Cardiac fibroblast (primary cell): ENCODE measurements at regions not wholly inside any gene's neighbourhood (a gene's known extent, or its start where the extent isn't known, plus 50 kb on each side); places are given as distances from the start of the nearest gene placed in this dataset.
"Not testable (repeated sequence)": the region's sequence is repeated elsewhere in the genome, so short reads cannot be mapped to it uniquely, and the experiment has no call there.

Source experiments
- DNase-seq, 2 donors: peaks; one replicate each; pipeline versions ENCODE4 v3.0.0 to v3.0.0-alpha.2; 2010; ENCODE audit warnings: low read depth in 2 of 2
- H3K4me3 ChIP-seq, 2 donors: replicated peaks in 1 of 2; 1 replicate in 1 of 2; 2 replicates in 1 of 2; pipeline ENCODE4 v1.5.1; 2011; ENCODE audit warnings: low read depth in 2 of 2, low read length in 2 of 2, mild to moderate bottlenecking in 2 of 2, moderate library complexity in 1 of 2
- TF ChIP-seq, protein P1 (sequence below): IDR thresholded peaks from one replicate; pipeline ENCODE4 v1.5.1; 2011; ENCODE audit warnings: low read depth, mild to moderate bottlenecking, low read length, inconsistent platforms

DNA sequence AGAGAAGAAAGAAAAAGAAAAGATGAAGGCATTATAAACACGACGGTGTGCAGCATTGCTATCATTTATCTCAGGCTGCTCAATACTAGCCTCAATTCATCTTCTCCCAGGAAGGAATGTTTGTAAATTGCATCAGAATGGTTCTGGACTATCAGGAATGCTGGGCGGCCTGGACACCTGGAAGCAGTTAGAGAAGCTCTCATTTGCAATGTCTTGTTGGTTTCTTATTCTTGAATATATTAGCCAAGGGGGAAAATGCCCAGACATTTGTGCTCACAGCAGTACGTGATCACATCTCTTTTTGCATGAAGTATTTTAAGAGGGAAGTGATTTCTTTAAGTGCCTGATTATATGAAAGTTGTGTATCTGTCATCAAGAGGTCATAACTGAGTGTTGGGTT lies 85.6 kb upstream of the IMMP2L start:
- DNase-seq = no peak

DNA sequence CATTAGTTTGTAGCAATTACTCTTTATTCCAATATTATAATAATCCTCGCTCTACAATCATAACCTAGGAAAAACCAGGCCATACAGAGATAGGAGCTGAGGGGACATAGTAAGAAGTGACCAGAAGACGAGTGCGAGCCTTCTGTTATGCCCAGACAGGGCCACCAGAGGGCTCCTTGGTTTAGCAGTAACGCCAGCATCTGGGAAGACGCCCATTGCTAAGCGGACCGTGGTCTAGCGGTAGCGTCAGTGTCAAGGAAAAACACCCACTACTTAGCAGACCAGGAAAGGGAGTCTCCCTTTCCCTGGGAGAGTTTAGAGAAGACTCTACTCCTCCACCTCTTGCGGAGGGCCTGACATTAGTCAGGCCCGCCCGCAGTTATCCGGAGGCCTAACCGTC lies 82.3 kb upstream of the IMMP2L start:
- DNase-seq = not testable (repeated sequence)

More for the DNA sequence above, 85.6 kb upstream of the IMMP2L start:
- TF ChIP-seq, protein P1, sequence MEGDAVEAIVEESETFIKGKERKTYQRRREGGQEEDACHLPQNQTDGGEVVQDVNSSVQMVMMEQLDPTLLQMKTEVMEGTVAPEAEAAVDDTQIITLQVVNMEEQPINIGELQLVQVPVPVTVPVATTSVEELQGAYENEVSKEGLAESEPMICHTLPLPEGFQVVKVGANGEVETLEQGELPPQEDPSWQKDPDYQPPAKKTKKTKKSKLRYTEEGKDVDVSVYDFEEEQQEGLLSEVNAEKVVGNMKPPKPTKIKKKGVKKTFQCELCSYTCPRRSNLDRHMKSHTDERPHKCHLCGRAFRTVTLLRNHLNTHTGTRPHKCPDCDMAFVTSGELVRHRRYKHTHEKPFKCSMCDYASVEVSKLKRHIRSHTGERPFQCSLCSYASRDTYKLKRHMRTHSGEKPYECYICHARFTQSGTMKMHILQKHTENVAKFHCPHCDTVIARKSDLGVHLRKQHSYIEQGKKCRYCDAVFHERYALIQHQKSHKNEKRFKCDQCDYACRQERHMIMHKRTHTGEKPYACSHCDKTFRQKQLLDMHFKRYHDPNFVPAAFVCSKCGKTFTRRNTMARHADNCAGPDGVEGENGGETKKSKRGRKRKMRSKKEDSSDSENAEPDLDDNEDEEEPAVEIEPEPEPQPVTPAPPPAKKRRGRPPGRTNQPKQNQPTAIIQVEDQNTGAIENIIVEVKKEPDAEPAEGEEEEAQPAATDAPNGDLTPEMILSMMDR = no peak
- no peak overlapping the region for H3K4me3 ChIP-seq

DNA sequence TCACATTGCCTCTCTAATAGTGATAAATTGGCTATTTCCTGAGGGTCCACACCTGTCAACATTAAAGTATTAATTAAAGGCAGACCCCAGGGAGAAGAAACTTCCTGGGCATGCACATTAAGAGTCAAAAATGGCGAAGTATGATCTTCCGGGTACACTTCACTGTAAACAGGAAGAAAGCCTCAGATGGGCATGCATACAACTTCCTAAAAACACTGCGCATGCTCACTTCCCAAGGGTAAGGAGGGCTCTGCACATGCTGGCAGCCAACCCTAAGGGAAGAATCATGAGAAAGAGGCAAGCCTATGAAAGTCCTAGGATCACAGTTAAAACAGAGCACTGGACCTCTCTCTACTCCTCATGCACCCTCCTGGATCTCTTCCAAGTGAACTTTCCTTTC lies 80.1 kb upstream of the IMMP2L start:
- TF ChIP-seq, protein P1 = no peak
- DNase-seq = no peak
- no peak overlapping the region for H3K4me3 ChIP-seq

More for the DNA sequence above, 82.3 kb upstream of the IMMP2L start:
- not testable (repeated sequence) for H3K4me3 ChIP-seq

DNA sequence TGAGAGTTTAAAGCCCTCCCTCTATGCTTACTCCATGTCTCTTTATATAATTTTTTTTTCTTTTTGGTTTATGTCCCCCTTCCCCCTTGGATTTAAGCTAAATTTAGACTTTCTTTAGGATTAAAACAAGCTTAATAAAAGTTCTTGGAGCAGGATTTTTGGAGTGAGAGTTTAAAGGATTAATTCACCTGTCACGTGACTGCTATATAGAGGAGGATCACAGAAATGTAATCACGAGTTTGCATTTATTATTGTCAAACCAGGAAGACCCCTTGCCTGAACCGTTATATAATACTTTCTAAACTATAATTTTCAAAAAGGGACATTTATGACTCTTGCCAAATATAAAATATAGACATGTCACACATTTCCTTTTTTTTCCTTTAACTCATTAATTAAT lies 78.1 kb upstream of the IMMP2L start:
- TF ChIP-seq, protein P1 = no peak
- no peak for DNase-seq
- no peak overlapping the region for H3K4me3 ChIP-seq

DNA sequence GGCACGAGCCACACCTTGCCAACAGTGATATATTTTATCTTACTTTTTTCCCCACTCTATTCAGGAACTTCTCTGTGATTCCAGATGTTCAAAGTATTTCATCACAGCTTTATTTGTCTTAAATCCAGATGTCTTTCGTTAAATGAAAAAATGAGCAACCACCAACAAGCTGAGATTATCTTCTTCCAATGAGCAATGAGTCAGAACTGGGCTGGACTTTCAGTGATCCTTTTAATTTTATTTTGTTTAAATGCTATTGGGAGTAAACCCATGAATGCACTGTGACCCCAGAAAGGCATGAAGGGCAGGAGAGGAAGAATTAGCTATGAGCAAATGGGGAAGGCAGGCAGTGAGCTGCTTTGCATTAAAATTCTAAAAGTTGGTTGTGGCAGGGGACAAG lies 77.6 kb upstream of the IMMP2L start:
- no peak overlapping the region for H3K4me3 ChIP-seq
- DNase-seq = peak; percentile 65 to 71
- TF ChIP-seq, protein P1 = no peak

DNA sequence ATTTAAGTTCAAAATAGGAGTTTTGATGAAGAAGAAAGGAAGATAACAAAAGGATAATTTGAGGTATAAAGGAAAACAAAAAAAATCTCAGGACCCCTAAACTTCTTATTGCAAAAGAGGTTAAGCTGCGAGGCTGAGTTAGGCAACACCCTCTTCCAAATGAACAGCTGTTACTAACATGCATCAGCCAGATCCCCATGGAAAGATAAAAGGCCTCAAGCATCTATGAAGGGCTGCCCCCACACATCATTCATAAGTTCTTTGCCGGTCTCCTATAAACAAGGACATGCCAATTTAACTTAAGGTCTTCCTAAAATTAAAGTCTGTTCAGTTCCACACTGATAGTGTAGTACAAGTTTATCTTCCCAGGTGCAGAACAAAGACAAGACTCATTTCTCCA lies 75.8 kb upstream of the IMMP2L start:
- peak in 1 of 2 donors; percentile 4 for DNase-seq
- TF ChIP-seq, protein P1 = no peak
- H3K4me3 ChIP-seq = no peak overlapping the region

DNA sequence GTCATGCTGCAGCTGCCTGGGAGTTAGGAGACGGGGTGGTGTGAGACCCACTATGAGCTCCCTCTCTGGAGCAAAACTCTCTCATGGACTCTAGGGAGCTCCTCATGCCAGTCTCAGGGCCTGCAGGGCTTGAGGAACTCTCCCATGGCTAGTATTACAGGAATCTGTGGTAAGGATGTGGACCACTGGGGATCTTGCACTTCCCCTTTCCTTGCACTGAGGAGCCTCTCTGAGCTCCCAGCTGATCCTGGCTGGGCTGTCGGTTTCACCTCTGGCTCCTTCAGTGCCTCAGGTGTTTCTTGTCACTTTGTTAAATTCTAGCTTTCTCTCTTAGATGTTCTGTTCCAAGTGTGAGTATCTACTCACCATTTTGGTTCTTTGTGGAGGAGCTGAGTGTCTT lies 71.6 kb upstream of the IMMP2L start:
- TF ChIP-seq, protein P1 = no peak
- DNase-seq = no peak
- H3K4me3 ChIP-seq = no peak overlapping the region
